GM19452 (cell line): ENCODE measurements at regions not wholly inside any gene's neighbourhood (a gene's known extent, or its start where the extent isn't known, plus 50 kb on each side); places are given as distances from the start of the nearest gene placed in this dataset.
"Not testable (repeated sequence)": the region's sequence is repeated elsewhere in the genome, so short reads cannot be mapped to it uniquely, and the experiment has no call there.

Experiments used
- ATAC-seq: cut with Tn5 transposase; IDR thresholded peaks from one replicate; pipeline ENCODE4 v1.9.1; 2021; ENCODE audit not compliant: unreplicated experiment

DNA sequence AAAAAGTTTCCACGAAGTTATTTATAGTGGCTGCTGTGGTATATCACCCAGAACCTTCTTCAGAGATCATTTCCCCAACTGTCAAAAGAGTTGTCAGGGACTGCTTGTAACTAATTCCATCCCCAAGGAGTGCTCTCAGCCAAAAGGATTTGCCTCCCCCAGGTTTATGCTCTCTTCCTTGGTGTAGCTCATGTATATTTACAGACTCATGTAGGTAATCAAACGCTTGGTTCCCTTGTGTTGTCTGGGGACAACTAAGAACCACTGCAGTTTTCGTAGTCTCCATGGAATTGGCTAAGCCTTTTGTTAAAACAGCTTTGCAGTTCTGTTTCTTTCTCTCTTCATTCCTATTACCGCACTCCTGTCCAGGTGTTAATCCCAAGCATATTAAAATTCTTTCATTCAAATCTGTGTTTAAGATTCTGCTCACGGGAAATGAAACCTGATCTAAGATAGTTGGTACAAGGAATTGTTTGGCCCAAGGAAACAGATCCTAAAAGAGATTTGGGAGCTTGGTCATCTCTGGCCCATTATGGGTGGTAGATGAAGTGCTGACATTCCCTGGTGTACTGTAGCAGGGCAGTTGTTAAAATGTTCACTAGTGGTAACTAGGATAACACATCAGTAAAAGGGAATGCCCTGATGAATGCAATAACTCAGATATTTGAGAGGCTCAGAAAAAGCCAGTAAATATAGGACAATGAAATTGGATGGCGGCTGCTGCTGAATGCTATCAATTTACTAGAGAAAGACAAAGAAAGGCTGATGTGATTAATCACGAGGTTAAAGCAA, 361.3 kb upstream of the GBE1 start:
- ATAC-seq: no peak

DNA sequence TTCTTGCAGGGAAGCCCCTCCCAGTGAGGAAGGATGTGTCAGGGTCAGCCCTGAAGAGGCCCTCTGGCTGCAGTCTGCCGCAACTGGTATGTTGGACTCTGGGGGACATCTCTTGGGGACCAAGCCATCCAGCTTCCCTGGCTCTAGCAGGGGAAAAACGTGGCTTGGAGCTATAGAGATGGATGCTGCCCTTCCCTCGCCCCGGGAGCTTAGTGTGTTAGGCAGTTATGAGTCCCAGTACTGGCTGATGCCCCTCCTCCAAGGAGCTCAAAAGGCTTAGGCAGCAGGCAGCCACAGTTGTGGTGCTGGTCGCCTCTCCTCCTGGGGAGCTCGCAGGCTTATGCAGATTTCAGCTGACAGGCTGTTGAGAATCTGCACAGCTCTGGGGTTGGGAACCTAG, 353.1 kb upstream of the GBE1 start:
- ATAC-seq: no peak

DNA sequence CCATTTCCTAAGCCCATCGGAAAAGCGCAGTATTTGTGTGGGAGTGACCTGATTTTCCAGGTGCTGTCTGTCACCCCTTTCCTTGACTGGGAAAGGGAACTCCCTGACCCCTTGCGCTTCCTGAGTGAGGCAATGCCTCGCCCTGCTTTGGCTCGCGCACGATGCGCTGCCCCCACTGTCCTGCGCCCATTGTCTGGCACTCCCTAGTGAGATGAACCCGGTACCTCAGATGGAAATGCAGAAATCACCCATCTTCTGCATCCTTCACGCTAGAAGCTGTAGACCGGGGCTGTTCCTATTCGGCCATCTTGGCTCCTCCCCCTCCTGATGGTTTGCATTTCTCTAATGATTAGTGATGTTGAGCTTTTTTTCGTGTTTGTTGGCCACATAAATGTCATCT, 349.3 kb upstream of the GBE1 start:
- ATAC-seq: not testable (repeated sequence)

DNA sequence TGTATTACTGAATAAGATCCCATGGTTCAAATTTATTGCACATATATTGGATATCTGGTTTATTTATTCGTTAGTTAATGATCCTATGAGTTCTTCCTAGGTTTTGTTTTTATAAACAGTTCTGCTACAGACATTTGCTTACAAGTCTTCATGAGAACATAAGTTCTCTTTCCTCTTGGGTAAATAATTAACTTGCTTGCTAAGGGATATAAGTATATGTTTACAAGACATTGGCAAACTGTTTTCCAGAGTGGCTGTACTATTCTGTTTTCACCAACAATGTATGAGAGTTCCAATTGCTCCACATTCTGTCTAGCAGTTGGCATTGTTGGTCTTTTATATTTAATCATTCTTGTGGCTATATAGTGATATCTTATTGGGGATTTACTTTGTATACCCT, 341.8 kb upstream of the GBE1 start:
- ATAC-seq: no peak

DNA sequence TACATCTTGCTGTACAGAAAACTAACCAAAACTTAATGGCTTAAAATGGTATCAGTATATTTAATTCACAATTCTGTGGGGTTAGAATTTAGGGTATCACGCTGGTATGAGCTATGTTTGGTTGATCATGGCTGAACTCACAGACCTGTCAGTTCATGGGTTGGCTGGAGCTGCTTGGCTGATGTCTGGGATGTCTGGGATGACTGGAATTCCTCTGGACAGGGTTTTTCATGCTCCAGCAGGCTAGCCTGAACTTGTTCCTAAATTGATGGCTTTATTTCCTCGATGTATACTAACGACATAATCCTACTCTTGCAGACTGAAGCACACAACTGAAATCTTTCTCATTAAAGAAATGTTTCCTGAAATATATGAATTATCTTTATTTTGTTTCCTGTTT, 338.9 kb upstream of the GBE1 start:
- no peak for ATAC-seq

DNA sequence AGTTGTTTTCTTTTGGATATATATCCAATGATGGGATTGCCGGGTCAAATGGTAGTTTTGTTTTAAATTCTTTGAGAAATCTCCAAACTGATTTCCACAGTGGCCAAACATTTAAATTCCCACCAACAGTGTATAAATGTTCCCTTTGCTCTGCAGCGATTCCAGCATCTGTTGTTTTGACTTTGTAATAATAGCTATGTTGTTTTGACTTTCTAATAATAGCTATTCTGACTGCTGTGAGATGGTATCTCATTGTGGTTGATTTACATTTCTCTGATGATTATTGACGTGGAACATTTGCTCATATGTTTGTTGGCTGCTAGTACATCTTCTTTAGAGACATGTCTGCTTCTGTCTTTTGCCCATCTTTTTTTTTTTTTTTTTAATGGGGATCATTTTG, 332.2 kb upstream of the GBE1 start:
- ATAC-seq: no peak

DNA sequence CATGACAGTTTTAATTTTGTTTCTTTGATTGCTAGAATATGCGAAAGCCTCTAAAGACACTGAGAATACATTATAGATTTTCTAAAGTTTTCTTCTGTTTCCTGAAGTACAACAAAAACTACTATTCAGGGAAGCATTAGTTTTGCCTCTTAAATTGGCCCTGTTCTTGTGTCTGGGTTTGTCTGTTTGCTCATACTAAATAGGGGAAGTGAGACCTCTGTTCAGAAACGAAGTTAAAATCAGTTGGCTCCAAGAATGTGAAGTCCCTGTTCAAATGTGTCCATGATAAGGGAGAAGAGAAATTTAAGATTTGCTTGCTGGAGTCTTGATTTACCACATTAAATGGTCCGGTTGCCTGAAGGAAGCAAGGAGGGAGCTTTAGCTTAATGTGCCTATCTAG, 327.3 kb upstream of the GBE1 start:
- ATAC-seq: no peak

DNA sequence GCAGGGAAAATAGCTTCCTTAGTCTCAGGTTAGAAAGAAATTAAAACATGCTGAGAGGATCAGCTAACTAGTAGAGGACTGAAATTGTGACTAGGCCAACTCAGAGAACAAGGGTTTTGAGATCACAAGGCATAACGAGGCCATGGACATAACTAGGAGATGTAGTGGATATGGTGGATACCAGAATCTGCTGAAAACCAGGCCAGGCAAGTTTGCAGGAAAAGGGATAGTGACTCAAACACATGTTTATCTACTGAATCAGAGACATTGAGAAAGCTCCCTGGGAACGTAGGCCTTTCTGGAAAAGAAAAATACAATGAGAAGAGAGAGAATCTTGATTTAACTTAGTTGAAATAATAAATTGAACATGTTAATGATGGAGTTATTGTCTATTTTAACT, 326.5 kb upstream of the GBE1 start:
- no peak for ATAC-seq

DNA sequence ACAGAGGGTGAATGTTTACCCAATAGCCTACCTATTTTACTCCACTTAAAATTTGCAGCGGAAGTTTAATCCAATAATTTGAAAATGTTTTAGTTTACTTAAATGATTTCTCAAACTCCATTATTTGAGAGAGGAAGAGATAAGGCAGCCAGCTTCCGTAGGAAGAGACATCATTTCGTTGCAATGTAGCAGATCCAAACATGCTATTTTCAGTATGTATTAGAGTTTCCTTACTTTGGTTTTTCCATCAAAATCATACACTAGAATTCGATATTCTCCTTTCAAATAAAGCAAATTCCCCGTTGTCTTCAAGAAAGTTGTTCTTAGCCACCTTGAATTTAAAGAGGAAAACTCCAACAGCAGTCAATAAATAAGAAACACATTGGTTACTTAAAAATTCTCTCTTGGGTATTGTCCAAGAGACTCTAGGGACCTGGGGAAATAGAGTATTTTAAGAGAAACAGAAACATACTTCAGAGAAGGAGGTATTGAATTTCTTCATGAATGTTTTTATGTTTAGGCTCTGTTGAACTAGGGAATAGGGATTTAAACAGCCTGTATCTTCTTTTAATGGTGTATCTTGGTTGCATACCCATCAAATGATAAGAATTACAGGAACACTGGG, 324.5 kb upstream of the GBE1 start:
- ATAC-seq: no peak

DNA sequence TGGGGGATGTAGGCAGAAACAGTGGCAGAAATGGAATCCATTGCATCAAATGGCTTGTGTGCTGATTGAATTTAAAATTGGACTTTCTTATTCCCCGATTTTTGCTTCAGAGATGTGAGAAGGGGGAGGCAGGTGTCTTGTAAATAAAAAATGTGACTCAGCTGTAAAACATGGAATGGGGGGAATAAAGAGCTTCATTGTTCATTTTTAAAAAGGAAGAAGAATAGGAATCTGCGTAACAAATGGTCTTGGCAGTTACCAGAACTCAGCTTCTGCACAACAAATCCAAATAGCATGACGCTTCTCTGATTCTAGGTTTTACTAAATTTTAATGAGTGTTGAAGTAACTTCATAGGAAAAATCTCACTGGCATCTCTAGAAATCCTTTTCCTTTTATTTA, 323.9 kb upstream of the GBE1 start:
- no peak for ATAC-seq

DNA sequence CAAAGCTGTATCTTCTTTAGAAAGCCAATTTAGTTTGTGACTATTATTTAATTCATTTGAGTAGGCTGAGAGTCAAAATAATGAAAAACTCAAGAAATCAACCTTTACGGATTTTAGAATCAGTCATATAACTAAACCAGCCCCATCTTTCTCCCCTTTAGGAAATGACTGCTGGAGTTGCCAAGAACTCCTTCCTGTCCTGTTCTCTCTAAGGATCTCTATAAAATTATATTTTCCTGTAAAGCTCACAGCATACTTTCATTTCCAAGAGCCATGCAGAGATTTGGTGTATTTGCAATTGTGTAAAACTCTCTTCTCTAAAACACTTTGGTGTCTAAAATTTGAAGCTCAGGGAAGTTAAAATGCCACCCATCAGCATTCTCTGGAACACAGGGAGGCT, 323.4 kb upstream of the GBE1 start:
- ATAC-seq: no peak

DNA sequence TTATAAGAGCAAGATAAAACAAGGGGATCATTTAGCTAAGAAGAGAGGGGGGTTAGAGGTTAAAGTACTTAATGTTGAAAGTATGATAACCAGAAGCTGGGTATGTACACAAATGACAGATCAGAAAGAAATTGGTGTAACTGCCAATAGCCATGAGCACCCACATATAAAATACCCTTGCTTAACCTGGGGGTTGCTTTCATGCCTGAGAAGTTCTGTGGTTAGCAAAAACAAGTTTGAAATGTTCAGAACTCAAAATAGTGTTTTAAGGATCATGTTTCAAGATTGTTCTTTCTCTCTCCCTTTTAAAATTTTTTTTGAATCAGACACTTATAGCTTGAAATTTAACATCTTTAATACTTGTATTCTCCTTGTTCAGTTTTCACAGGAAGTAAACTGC, 321.4 kb upstream of the GBE1 start:
- ATAC-seq: no peak

DNA sequence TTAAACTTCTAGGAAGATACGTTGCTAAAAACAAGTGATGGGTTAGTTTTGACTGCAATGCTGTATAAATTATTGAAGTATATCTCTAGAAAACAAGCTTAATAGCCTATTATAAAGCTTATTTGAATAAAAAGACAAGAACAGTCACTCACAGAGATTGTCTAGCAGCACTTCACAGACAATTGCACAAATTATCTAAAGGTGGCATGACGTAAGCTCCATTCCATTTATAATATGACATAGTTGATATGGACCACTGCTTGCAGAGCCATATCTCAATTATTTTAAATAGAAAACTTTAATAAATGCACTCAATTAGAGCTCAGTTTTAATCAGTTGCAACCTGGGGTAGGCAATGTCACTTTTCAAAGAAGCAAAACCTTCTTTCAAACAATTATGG, 319.9 kb upstream of the GBE1 start:
- no peak for ATAC-seq

DNA sequence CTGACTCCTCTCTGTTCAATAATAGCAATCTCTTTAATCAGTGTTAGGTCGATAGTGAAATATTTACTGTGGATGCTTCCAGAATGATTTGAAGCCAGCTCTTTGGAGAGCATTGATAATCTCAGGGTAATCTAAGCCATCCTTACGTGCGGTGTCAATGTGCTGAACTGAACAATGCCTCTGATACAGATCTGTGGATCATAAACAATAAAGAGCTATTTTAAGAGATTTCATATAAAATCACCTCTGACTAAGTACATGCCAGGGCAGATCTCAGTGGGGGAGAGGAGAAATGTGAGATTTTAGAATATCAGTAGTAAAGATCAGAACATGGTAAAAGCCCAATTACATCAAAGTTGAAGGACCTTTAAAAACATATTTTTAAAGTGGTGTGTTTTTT, 319.3 kb upstream of the GBE1 start:
- ATAC-seq: no peak

DNA sequence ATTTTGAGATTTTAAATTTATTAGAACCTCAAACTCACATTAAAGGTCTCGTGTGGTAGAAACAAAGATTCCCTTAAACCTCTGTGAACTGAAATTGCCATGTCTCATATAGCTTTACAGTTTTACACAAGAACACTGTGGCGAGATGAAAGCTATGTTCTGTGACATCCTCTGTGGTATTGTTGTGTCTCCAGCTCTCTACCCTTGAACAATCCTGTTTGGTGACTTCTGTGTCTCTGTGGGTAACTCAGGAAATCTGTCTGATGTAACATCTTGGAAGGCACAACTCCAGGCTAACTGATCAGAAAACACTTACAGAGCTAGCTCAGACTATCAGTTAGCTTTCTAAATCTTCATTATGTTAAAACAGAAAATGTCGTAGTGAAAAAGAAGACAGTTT, 318.8 kb upstream of the GBE1 start:
- ATAC-seq: no peak

DNA sequence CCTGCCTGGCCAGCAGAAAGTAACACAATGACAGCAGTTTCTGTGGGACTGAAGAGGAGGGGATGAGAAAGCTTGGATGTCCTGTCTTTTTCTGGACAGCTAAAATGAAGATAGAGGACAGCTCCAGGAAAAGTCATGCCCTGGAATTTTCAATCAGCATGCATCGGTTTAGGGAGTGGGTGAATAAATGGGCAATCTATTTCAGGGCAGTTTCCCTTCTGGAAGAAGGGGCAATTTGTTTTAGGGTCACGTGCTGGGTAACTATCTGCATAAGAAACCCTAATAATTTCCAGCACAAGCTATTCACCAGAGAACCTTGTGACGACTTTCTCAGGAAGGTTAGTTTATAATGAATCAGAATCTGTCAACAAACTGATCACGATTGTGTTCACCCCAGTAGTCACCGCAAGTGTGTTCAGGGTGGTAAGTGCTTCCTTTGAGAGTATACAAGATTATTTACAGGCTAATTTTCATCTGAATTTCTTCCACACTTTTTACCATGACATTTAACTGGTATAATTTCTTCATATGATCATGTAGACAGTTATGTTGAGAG, 318.0 kb upstream of the GBE1 start:
- no peak for ATAC-seq

DNA sequence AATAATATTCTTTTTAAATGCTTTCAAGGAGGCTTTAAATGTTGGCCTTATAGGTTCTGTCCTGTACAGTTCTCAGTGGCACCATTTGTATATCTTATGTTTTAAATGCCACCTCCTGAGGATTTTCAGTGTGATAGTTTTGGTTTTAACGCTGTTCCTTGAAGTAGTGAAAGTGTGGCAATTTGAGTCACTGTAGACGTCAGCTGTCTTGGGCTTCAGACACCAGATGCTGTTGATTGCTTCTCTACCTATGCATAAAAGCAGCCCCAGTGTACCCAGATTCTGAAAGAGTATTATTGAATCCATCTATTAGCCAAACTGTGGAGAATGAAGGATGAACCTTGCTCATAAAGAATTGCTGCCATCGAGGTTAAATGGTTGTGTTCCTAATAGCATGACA, 316.8 kb upstream of the GBE1 start:
- ATAC-seq: no peak

DNA sequence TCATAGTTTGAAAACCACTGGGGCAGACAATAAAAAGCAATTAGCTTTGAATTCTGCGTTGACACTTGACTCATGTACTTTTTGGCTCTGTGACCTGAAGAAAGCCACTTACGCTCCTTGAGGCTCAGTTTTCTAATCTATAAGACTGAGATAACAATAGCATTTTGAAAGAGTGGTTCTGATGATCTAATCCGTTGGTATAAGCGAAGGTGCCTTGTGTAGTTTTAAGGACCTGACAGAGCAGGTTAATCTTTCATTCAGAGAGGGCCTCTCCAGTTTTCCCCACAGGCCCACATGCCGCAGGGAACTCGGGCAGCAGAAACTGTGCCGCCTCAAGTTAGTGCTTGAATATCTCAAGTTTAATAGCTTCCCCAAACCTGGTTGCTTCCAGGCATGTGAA, 306.0 kb upstream of the GBE1 start:
- ATAC-seq: no peak

DNA sequence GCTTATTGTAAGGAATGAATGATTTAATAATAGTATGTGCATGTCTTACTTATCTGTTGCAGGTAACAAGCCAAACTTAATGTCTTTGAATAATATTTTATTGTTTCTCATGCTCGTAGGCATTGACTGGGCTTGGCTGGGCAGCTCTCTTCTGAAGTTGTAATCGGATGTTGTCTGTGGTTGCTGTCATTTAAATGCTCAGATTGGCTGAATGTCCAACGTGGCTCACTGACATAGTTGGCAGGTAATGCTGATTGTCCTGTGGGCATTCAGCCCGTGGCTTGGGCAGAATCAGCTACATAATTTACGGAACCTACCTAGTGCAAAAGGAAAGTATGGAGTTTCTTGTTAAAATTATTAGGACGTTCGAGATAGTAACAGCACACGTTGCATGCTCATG, 297.4 kb upstream of the GBE1 start:
- no peak for ATAC-seq

DNA sequence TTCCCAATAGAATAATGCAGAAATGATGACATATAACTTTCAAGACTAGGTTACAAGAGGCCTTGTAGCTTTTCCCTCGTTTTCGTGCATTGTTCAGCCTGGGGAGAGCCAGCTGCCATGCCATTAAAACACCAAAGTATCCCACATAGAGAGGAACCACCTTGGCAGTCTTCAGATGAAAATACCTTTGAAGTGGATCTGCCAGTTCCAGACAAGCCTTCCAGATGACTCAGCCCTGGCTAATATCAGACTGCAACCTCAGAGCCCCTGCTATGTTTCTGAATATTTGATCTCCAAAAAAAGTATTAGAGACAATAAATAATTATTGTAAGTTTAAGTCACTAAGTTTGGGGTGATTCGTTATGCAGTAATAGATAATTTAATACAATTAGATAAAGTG, 294.3 kb upstream of the GBE1 start:
- ATAC-seq: no peak

DNA sequence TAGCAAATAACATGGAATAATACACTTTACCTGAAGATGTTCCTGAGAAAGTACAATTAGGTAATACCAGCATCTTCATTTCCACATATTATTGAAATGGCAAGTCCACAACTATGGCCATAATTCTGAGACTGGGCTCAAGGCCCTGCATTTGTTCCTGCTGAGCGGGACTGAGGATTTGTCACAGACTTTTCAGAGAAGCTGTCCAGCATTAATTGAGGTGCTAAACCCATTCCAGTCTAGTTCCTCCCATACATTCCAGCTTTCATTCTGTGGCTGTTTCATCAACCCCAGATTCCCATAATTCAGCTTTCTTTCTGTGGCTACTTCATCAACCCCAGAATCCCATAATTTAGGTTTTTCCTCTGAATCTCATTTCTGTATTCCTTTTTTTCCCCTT, 293.4 kb upstream of the GBE1 start:
- ATAC-seq: no peak

DNA sequence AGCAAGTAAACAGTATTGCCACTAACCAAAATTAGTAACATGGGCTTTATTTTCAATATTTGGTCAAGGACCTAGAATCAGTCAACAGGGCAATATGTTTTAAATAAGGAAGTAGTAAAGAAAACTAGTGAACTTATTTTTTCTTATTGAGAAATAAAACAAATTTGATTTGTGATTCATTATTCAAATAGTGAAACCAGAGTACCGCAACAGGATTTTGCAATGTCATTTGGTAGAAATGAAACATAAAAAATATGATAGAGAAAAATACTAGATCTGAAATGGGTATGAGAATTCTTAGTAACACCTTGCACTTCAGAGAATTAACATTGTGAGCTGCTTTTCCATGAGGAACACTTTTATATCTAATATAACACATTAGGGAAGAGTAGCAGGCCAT, 291.8 kb upstream of the GBE1 start:
- no peak for ATAC-seq

DNA sequence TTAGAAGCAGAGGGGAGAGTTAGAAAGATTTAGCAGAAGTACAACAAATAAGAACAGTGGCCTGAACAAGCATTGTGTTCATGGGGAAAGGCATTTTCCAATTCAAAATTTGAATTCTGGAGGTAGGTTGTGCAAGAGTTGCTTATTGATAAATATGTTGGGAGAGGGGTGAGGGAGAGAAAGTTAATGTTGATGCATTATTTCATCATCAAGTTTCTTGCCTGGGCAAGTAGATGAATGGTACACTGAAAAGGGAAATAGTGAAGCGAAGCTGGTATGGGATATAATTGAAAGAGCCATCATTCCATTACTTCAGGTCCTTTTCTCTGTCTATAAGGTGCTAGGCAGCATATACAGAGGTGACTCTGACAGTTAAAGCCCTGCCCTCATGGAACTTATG, 288.9 kb upstream of the GBE1 start:
- no peak for ATAC-seq
